GM18868 (cell line): ENCODE measurements at regions not wholly inside any gene's neighbourhood (a gene's known extent, or its start where the extent isn't known, plus 50 kb on each side); places are given as distances from the start of the nearest gene placed in this dataset.

Experiments
- ATAC-seq: cut with Tn5 transposase; IDR thresholded peaks from one replicate; pipeline ENCODE4 v1.9.1; 2021; ENCODE audit warnings: mild to moderate bottlenecking, moderate library complexity; ENCODE audit not compliant: unreplicated experiment

DNA sequence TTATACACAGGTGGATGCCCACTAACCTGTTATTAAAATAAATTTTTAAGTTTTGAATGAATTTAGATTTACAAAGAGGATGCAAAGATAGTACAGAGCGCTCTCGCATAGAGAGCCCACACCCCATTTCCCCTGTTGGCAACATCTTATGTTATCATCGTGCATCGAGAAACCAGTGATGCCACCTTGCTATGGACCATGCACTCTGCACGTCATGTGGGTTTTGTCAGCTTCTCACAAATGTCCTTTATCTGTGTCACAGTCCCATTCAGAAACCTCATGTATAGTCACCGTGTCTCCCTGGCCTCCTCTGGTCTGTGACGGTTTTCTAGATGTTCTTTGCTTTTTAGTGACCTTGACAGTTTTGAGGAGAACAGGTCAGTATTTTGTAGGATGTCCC, 60.0 kb downstream of the ING1 start:
- ATAC-seq: no peak

DNA sequence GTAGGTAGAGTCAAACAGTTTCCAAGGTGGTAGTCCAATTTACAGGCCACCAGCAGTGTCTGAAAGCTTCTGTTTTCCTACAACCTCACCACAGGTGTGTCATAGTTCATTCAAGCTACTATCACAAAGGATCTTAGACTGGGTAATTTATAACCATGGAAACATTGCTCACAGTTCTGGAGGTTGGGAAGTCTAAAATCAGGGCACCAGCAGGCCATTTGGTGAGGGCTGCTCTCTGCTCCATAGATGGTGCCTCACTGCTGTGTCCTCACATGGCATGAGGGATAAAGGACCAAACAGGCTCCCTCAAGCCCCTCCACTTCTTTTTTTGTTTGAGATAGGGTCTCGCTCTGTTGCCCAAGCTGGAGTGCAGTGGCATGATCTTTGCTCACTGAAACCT, 60.6 kb downstream of the ING1 start:
- ATAC-seq: no peak

DNA sequence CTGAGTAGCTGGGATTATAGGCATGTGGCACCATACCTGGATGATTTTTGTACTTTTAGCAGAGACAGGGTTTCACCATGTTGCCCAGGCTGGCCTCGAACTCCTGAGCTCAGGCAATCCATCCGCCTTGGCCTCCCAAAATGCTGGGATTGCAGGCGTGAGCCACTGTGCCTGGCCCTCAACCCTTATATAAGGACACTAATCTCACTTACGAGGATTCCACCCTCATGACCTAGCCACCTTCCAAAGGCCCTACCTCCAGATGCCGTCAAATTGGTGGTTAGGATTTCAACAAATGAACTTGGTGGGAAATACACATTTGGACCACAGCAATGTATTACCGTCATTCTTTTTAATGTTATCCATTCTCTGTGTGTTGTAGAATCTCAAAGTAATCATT, 61.0 kb downstream of the ING1 start:
- no peak for ATAC-seq

DNA sequence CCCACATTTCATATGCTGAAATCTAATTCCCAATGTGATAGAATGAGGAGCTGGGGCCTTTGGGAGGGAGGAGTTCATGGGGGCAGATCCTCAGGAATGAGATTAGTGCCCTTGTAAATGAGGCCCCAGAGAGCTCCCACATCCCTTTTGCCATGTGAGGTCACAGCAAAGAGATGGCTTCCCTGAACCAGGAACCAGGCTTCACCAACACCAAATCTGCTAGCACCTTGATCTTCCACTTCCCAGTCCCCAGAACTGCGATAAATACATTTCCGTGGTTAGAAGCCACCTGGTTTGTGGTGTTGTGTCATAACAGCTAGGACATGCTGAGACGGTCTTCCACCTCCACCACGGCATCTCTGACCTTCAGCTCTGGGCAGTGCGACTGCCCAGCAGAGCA, 62.1 kb downstream of the ING1 start:
- no peak for ATAC-seq

DNA sequence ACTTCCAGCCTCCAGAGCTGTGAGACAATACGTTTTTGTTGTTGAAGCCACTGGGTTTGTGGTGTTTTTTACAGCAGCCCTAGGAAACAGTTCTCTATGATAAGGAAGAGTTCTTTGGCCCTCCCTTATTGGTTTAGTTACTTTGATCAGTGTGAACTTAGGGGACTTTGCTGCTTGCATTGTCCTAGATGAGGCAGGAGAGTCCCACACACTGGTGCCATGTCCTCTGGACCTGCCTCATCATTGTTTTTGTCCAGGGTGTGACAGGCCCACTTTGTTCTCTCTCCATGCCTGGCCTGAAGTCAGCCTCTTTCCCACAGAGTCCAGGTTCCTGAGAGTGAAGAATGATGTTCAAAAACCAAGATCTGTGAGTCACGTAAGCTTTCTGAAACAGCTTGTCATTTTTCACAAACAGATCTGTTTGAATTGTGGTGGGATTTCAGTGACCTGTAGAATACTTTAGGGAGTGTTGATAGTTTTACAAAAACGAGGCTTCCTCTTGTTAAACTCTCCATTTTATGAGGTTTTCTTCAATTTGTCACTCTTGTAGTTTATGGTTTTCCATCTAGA, 63.8 kb downstream of the ING1 start:
- no peak for ATAC-seq

DNA sequence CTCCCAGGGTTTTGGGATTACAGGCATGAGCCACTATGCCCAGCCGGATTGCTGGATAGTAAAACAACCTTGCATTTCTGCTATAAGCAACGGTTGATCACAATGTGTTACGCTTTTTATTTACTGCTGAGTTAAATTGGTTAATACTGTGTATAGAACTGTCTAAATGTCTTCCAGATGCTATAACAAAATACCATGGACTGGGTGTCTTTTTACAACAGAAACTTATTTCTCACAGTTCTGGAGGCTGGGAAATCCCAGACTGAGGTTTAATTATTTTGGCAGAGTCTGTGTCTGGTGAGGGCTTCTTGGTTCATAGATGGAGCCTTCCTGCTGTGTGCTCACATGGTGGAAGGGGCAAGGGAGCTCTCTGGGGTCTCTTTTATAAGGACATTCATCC, 65.5 kb downstream of the ING1 start:
- no peak for ATAC-seq

GRCh38 chr13:110780422-110780821, 66.9 kb downstream of the ING1 start:
- ATAC-seq: no peak

DNA sequence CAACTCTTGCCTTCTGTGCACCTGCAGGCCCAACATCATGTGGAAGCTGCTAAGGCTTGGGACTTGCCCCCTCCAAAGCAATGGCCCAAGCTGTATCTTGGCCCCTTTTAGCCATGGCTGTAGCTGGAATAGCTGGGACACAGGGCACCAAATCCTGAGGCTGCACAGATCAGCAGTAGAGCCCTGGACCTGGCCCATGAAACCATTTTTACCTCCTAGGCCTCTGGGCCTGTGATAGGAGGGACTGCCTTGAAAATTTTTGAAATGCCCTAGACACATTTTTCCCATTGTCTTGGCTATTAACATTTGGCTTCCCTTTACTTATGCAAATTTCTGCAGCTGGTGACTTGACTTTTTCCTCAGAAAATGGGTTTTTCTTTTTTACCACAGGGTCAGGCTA, 68.7 kb downstream of the ING1 start:
- ATAC-seq: no peak

DNA sequence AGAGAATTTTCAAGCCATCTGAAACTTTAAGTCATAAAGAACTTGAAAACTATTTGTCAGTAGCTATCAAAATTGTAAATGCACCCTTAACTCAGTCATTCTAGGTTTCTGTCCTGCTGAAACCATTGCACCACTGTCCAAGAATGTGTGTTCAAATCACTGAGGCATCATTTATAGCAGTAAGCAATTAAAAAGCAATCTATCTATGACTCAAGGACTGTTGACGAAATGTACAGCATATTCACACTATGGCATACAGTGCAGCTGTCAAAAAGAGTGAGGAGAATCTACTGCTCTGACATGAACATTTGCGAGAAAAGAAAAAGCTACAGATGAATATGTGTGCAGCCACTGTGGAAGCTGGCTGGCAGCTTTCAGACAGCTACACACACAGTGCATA, 71.2 kb downstream of the ING1 start:
- ATAC-seq: peak; percentile 40

GRCh38 chr13:110788778-110789177, 75.3 kb downstream of the ING1 start:
- no peak for ATAC-seq

GRCh38 chr13:110789871-110790270, 76.4 kb downstream of the ING1 start:
- no peak for ATAC-seq

GRCh38 chr13:110790371-110790770, 76.9 kb downstream of the ING1 start:
- ATAC-seq: no peak

- ATAC-seq: no peak
Observed at GRCh38 chr13:110794209-110794608, 80.7 kb downstream of the ING1 start.

GRCh38 chr13:110797230-110797877, 83.9 kb downstream of the ING1 start:
- no peak for ATAC-seq

- ATAC-seq: no peak
Observed at GRCh38 chr13:110798081-110798994, 84.8 kb downstream of the ING1 start.

DNA sequence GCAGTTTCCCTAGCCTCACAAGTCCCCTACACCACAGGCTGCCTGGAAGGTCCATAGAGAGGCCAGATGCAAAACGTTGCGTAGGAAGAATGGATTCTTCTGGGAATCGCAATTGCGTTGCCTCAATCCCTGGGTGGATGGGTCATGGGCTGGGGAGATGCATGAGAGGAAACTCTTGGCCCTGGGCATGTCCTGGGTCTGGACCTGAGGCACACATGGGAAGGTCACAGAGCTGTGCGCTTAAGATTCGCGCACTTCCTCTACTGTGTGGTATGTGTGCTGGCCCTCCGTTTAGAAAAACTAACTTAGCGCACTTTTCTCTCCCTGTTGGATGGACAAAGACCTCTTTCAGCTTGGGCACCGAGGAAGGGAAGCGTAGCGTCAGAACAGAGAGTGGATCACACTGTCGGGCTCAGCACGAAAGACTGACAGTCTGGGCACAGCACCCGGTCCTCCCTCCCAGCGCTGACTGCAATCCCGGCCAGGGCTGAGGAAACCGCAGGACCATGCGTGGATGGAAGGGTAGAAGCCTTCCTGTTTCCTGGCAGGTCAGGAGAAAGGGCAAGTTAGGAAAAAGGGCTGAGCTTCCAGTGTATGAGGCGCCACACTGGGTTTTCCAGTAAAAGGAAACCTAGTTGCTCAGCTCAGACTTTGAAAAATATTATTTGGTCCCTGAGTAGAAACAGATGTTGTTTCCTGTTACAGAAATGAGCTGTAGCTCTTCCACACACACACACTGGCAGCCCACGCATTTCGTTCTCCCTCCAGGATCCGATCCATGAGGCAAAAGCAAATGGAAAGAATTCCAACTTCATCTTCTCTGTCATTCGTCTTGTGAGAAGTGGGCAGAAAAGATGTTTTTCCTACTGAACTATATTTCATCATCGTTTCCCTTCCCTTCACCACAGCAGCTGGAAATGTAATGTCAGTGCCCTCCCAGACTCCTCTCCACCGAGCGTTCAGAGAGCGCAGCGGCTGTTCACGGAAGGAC, 86.0 kb downstream of the ING1 start:
- ATAC-seq: no peak

DNA sequence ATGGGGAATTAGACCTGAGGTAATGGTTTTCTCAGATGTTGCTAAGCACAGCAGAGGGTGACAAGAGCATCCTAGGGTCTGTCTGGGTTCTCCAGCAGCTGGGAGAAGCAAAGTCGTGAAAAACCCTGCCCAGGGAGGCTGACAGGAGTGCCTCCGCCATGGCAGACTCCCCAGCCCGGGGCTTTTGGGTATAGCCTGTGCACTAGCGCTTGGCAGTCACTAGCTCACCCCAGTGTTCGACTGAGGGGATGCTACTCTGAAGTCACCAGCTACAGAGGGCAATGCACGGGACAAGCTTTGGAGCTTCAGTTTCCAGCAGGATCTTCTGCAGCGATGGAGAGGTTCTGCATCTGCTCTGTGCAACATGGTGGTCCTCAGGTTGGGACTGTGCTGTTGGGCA, 87.5 kb downstream of the ING1 start:
- no peak for ATAC-seq

- ATAC-seq: no peak
Observed at GRCh38 chr13:110802260-110802659, 88.8 kb downstream of the ING1 start.

GRCh38 chr13:110806636-110807035, 93.1 kb downstream of the ING1 start:
- ATAC-seq: no peak

GRCh38 chr13:110807546-110807945, 94.0 kb downstream of the ING1 start:
- ATAC-seq: no peak

DNA sequence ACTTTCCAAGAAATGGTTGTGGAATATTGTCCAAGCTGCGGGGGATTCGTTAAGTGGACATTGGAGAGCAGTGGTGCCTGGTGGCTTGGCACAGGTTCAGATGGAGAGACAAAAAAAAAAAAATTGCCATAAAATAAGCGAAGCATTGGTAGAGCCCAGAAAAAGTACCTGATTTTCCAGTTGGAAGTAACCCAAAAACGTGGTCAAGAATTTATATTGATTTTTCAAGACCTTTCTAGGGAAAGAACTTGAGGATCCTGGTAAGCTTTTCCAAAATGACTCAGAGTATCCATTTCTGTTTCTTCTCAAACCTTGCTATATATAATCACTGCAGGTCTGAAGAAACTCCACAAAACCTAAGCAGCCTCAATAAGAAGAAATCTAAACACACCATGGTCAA, 94.6 kb downstream of the ING1 start:
- ATAC-seq: no peak
